SJSA1 (cell line): ENCODE measurements at regions not wholly inside any gene's neighbourhood (a gene's known extent, or its start where the extent isn't known, plus 50 kb on each side); places are given as distances from the start of the nearest gene placed in this dataset.

Experiments
- DNase-seq, 2 experiments: peaks; one replicate each; pipeline ENCODE4 v3.0.0-alpha.2; 2015 to 2020; ENCODE audit warnings: low spot score in 2 of 2, low read depth in 1 of 2
- H3K27ac ChIP-seq: fragments of 250-450 bp; sonication (Bioruptor Pico); 2 replicates; pipeline ENCODE4 v1.5.1; 2020; ENCODE audit warnings: mild to moderate bottlenecking, moderate library complexity
- H3K27me3 ChIP-seq: fragments of 250-450 bp; sonication (Bioruptor Pico); replicated peaks from 2 replicates; pipeline ENCODE4 v1.5.1; 2020; ENCODE audit warnings: mild to moderate bottlenecking, moderate library complexity
- H3K36me3 ChIP-seq: fragments of 250-450 bp; sonication (Bioruptor Pico); 2 replicates; pipeline ENCODE4 v1.5.1; 2020; ENCODE audit warnings: mild to moderate bottlenecking
- H3K4me1 ChIP-seq: fragments of 250-450 bp; sonication (Bioruptor Pico); replicated peaks from 2 replicates; pipeline ENCODE4 v1.6.1; 2021; ENCODE audit warnings: mild to moderate bottlenecking
- H3K4me3 ChIP-seq: fragments of 250-450 bp; sonication (Bioruptor Pico); 2 replicates; pipeline ENCODE4 v1.5.1; 2020; ENCODE audit warnings: mild to moderate bottlenecking
- H3K9me3 ChIP-seq: fragments of 250-450 bp; sonication (Bioruptor Pico); replicated peaks from 2 replicates; pipeline ENCODE4 v1.5.1; 2020; ENCODE audit warnings: mild to moderate bottlenecking

GRCh38 chr3:74301056-74301455, 313.4 kb downstream of the CNTN3 start:
- no peaks in the 10 kb centered on the region for H3K4me1 ChIP-seq
- H3K9me3 ChIP-seq, result no peaks in the 10 kb centered on the region
- H3K27me3 ChIP-seq, result no peaks in the 10 kb centered on the region
- H3K27ac ChIP-seq, result no peak overlapping the region
- no peak overlapping the region for H3K4me3 ChIP-seq
- H3K36me3 ChIP-seq, result no peaks in the 10 kb centered on the region
- no peak for DNase-seq

GRCh38 chr3:74295479-74295878, 319.0 kb downstream of the CNTN3 start:
- H3K4me3 ChIP-seq, result no peak overlapping the region
- no peaks in the 10 kb centered on the region for H3K36me3 ChIP-seq
- no peaks in the 10 kb centered on the region for H3K4me1 ChIP-seq
- no peak for DNase-seq
- H3K9me3 ChIP-seq, result 0 out of 2 replicates have a peak, but pooled peaks cover 3% of the 10 kb centered on the region
- no peak overlapping the region for H3K27ac ChIP-seq
- H3K27me3 ChIP-seq, result no peaks in the 10 kb centered on the region

- Histone ChIP-seq H3K36me3 (no peaks in the 10 kb centered on the region), H3K27ac (no peak overlapping the region), H3K9me3 (0 out of 2 replicates have a peak, but pooled peaks cover 3% of the 10 kb centered on the region), H3K27me3 (no peaks in the 10 kb centered on the region), H3K4me3 (no peak overlapping the region), H3K4me1 (no peaks in the 10 kb centered on the region)
- no peak for DNase-seq
Measured at GRCh38 chr3:74288761-74289160, 325.7 kb downstream of the CNTN3 start.

GRCh38 chr3:74287557-74287956, 326.9 kb downstream of the CNTN3 start:
- H3K27ac ChIP-seq, result no peak overlapping the region
- no peaks in the 10 kb centered on the region for H3K4me1 ChIP-seq
- H3K27me3 ChIP-seq, result no peaks in the 10 kb centered on the region
- 0 out of 2 replicates have a peak, but pooled peaks cover 3% of the 10 kb centered on the region for H3K9me3 ChIP-seq
- no peaks in the 10 kb centered on the region for H3K36me3 ChIP-seq
- no peak overlapping the region for H3K4me3 ChIP-seq
- no peak for DNase-seq

GRCh38 chr3:74282202-74282601, 332.3 kb downstream of the CNTN3 start:
- no peaks in the 10 kb centered on the region for H3K9me3 ChIP-seq
- no peaks in the 10 kb centered on the region for H3K27me3 ChIP-seq
- H3K4me3 ChIP-seq, result no peak overlapping the region
- no peaks in the 10 kb centered on the region for H3K4me1 ChIP-seq
- H3K36me3 ChIP-seq, result no peaks in the 10 kb centered on the region
- DNase-seq, result no peak
- H3K27ac ChIP-seq, result no peak overlapping the region

- H3K4me3 ChIP-seq, result no peak overlapping the region
- no peaks in the 10 kb centered on the region for H3K36me3 ChIP-seq
- H3K27ac ChIP-seq, result no peak overlapping the region
- no peaks in the 10 kb centered on the region for H3K4me1 ChIP-seq
- DNase-seq, result no peak
- no peaks in the 10 kb centered on the region for H3K9me3 ChIP-seq
- no peaks in the 10 kb centered on the region for H3K27me3 ChIP-seq
Measured at GRCh38 chr3:74281705-74282104, 332.8 kb downstream of the CNTN3 start.

- no peak overlapping the region for H3K27ac ChIP-seq
- no peaks in the 10 kb centered on the region for H3K36me3 ChIP-seq
- H3K9me3 ChIP-seq, result no peaks in the 10 kb centered on the region
- H3K4me3 ChIP-seq, result no peak overlapping the region
- no peaks in the 10 kb centered on the region for H3K4me1 ChIP-seq
- no peaks in the 10 kb centered on the region for H3K27me3 ChIP-seq
- DNase-seq, result no peak
Measured at GRCh38 chr3:74273555-74274402, 340.7 kb downstream of the CNTN3 start.

- no peak for DNase-seq
Measured at GRCh38 chr3:74273091-74273490, 341.4 kb downstream of the CNTN3 start.

GRCh38 chr3:74271541-74271940, 342.9 kb downstream of the CNTN3 start:
- Histone ChIP-seq H3K36me3 (no peaks in the 10 kb centered on the region), H3K27me3 (no peaks in the 10 kb centered on the region), H3K27ac (no peak overlapping the region), H3K4me1 (no peaks in the 10 kb centered on the region), H3K9me3 (no peaks in the 10 kb centered on the region), H3K4me3 (no peak overlapping the region)
- DNase-seq, result no peak

More at GRCh38 chr3:74273091-74273490, 341.4 kb downstream of the CNTN3 start:
- Histone ChIP-seq H3K36me3 (no peaks in the 10 kb centered on the region), H3K27me3 (no peaks in the 10 kb centered on the region), H3K4me1 (no peaks in the 10 kb centered on the region), H3K9me3 (no peaks in the 10 kb centered on the region), H3K27ac (no peak overlapping the region), H3K4me3 (no peak overlapping the region)

- DNase-seq, result no peak
- no peaks in the 10 kb centered on the region for H3K36me3 ChIP-seq
- H3K27me3 ChIP-seq, result no peaks in the 10 kb centered on the region
- H3K9me3 ChIP-seq, result no peaks in the 10 kb centered on the region
- H3K4me3 ChIP-seq, result no peak overlapping the region
- H3K4me1 ChIP-seq, result no peaks in the 10 kb centered on the region
- H3K27ac ChIP-seq, result no peak overlapping the region
Measured at GRCh38 chr3:74269689-74270088, 344.8 kb downstream of the CNTN3 start.

- no peaks in the 10 kb centered on the region for H3K27me3 ChIP-seq
- no peaks in the 10 kb centered on the region for H3K36me3 ChIP-seq
- DNase-seq, result no peak
- no peak overlapping the region for H3K4me3 ChIP-seq
- no peak overlapping the region for H3K27ac ChIP-seq
- no peaks in the 10 kb centered on the region for H3K9me3 ChIP-seq
- H3K4me1 ChIP-seq, result no peaks in the 10 kb centered on the region
Measured at GRCh38 chr3:74268753-74269152, 345.7 kb downstream of the CNTN3 start.

GRCh38 chr3:74267588-74268184, 346.8 kb downstream of the CNTN3 start:
- H3K27ac ChIP-seq, result no peak overlapping the region
- no peaks in the 10 kb centered on the region for H3K36me3 ChIP-seq
- no peaks in the 10 kb centered on the region for H3K4me1 ChIP-seq
- H3K9me3 ChIP-seq, result no peaks in the 10 kb centered on the region
- H3K4me3 ChIP-seq, result no peak overlapping the region
- H3K27me3 ChIP-seq, result no peaks in the 10 kb centered on the region
- peak; percentile 23 to 37 for DNase-seq

GRCh38 chr3:74267131-74267530, 347.3 kb downstream of the CNTN3 start:
- Histone ChIP-seq H3K36me3 (no peaks in the 10 kb centered on the region), H3K27me3 (no peaks in the 10 kb centered on the region), H3K4me3 (no peak overlapping the region), H3K9me3 (no peaks in the 10 kb centered on the region), H3K27ac (no peak overlapping the region), H3K4me1 (no peaks in the 10 kb centered on the region)
- no peak for DNase-seq

GRCh38 chr3:74265069-74265468, 349.4 kb downstream of the CNTN3 start:
- Histone ChIP-seq H3K27me3 (no peaks in the 10 kb centered on the region), H3K36me3 (no peaks in the 10 kb centered on the region), H3K4me3 (no peak overlapping the region), H3K4me1 (no peaks in the 10 kb centered on the region), H3K27ac (no peak overlapping the region), H3K9me3 (no peaks in the 10 kb centered on the region)
- no peak for DNase-seq
